HepG2 (cell line): ENCODE measurements at regions not wholly inside any gene's neighbourhood (a gene's known extent, or its start where the extent isn't known, plus 50 kb on each side); places are given as distances from the start of the nearest gene placed in this dataset.

Source experiments
- ATAC-seq: fragments of 200-7000 bp; cut with Tn5 transposase; 3 replicates; pipeline ENCODE4 v1.9.1; 2020; ENCODE audit warnings: mild to moderate bottlenecking, moderate library complexity
- BruUV-seq: library from RNA; stranded (reverse); fragments of 400-500 nt; replicated peaks from 2 replicates; lab custom pipeline; 2021; lab: Mats Ljungman, UMichigan
- CTCF ChIA-PET: fragments of 300-600 bp; formaldehyde crosslinking; extraction: SDS; loops from one replicate; lab custom pipeline; 2021; ENCODE audit warnings: low total read pairs, inconsistent platforms, low intra/inter-chr PET ratio; lab: Yijun Ruan, JAX
- POLR2A ChIA-PET: fragments of 350-600 bp; sonication (Branson Sonifier 250); formaldehyde crosslinking; loops from one replicate; lab custom pipeline; 2020; ENCODE audit warnings: antibody characterized with exemption, inconsistent platforms; lab: Yijun Ruan, JAX
- DNase-seq: peaks from one replicate; pipeline ENCODE4 v3.0.0-alpha.2; 2015; ENCODE audit warnings: low spot score
- FAIRE-seq: peaks from 3 replicates; lab custom pipeline; 2011; peaks lifted over from hg19 to GRCh38; lab: Jason Lieb, UNC
- H2AFZ ChIP-seq: one replicate; pipeline ENCODE4 v1.6.1; 2011; ENCODE audit warnings: low read length, inconsistent platforms
- H3K27ac ChIP-seq: fragments of 300-600 bp; 3 replicates; pipeline ENCODE4 v1.8.0; 2011; ENCODE audit warnings: mixed run types, mild to moderate bottlenecking, mixed read lengths, low read length, inconsistent platforms; ENCODE audit not compliant: insufficient read depth; ENCODE audit errors: extremely low read length
- H3K27me3 ChIP-seq, 2 experiments: fragments of 200-600 bp in 1 of 2; 2 replicates in 1 of 2; 3 replicates in 1 of 2; pipeline versions ENCODE4 v1.6.0 to v1.8.0; 2011; ENCODE audit warnings: low read length in 2 of 2, mild to moderate bottlenecking in 2 of 2, moderate library complexity in 2 of 2, inconsistent platforms in 1 of 2; ENCODE audit not compliant: insufficient read depth in 2 of 2, control insufficient read depth in 1 of 2
- H3K36me3 ChIP-seq, 2 experiments: fragments of 200-600 bp in 1 of 2; replicated peaks in 1 of 2; 2 replicates in 1 of 2; 3 replicates in 1 of 2; pipeline versions ENCODE4 v1.5.1 to v1.8.0; 2011; ENCODE audit warnings: low read length in 2 of 2, inconsistent platforms in 1 of 2; ENCODE audit not compliant: insufficient read depth in 2 of 2, control insufficient read depth in 1 of 2
- H3K4me1 ChIP-seq: 2 replicates; pipeline ENCODE4 v1.5.1; 2012; ENCODE audit warnings: low read length, inconsistent platforms; ENCODE audit not compliant: insufficient read depth
- H3K4me2 ChIP-seq: 2 replicates; pipeline ENCODE4 v1.6.0; 2011; ENCODE audit warnings: low read depth, low read length, inconsistent platforms
- H3K4me3 ChIP-seq, 3 experiments: fragments of 200-600 bp in 1 of 3; sonication (generic), shearing (Covaris generic) in 1 of 3; replicated peaks in 1 of 3; 2 replicates each; pipeline ENCODE4 v1.5.1; 2011 to 2016; ENCODE audit warnings: low read length in 3 of 3, inconsistent platforms in 2 of 3, low read depth in 2 of 3, mild to moderate bottlenecking in 2 of 3, control low read depth in 1 of 3, mixed read lengths in 1 of 3; ENCODE audit not compliant: insufficient read depth in 1 of 3
- H3K79me2 ChIP-seq: one replicate; pipeline ENCODE4 v1.6.1; 2011; ENCODE audit warnings: low read length, inconsistent platforms; ENCODE audit not compliant: insufficient read depth
- H3K9ac ChIP-seq: 2 replicates; pipeline ENCODE4 v1.6.0; 2011; ENCODE audit warnings: mild to moderate bottlenecking, low read depth, low read length, inconsistent platforms; ENCODE audit not compliant: insufficient read depth
- H3K9me3 ChIP-seq: 2 replicates; pipeline ENCODE4 v1.5.1; 2012; ENCODE audit warnings: mild to moderate bottlenecking, low read length
- H4K20me1 ChIP-seq: 2 replicates; pipeline ENCODE4 v1.6.0; 2011; ENCODE audit warnings: inconsistent platforms, mild to moderate bottlenecking, low read length, moderate library complexity; ENCODE audit not compliant: insufficient read depth
- ARNT ChIP-seq: fragments of 450-650 bp; IDR thresholded peaks from 2 replicates; pipeline ENCODE4 v1.6.1; 2017
- IKZF5 ChIP-seq: IDR thresholded peaks from 2 replicates; pipeline ENCODE4 v1.6.1; 2018; ENCODE audit warnings: missing genetic modification reagents, mild to moderate bottlenecking, missing compliant biosample characterization
- NFKB2 ChIP-seq: sonication (generic); formaldehyde crosslinking; IDR thresholded peaks from 2 replicates; pipeline ENCODE4 v1.4.0; 2020; ENCODE audit warnings: missing genetic modification reagents, borderline replicate concordance
- POLR2G ChIP-seq: fragments of 200-400 bp; formaldehyde crosslinking; IDR thresholded peaks from 2 replicates; pipeline ENCODE4 v1.6.1; 2018; ENCODE audit warnings: mild to moderate bottlenecking, low read depth, low read length, moderate library complexity
- PRDM15 ChIP-seq: sonication (generic); formaldehyde crosslinking; IDR thresholded peaks from 2 replicates; pipeline ENCODE4 v1.4.0; 2020; ENCODE audit warnings: missing genetic modification reagents
- RARG ChIP-seq: sonication (generic); formaldehyde crosslinking; IDR thresholded peaks from 2 replicates; pipeline ENCODE4 v1.4.0; 2020; ENCODE audit warnings: low read depth, mild to moderate bottlenecking, missing genetic modification reagents
- RFXANK ChIP-seq: IDR thresholded peaks from 2 replicates; pipeline ENCODE4 v1.6.1; 2016
- SIX1 ChIP-seq: sonication (generic); formaldehyde crosslinking; IDR thresholded peaks from 2 replicates; pipeline ENCODE4 v1.4.0; 2020; ENCODE audit warnings: missing genetic modification reagents, borderline replicate concordance
- SIX4 ChIP-seq: sonication (generic); formaldehyde crosslinking; IDR thresholded peaks from 2 replicates; pipeline ENCODE4 v1.4.0; 2020; ENCODE audit warnings: missing genetic modification reagents
- ZFP91 ChIP-seq: sonication (generic); formaldehyde crosslinking; IDR thresholded peaks from 2 replicates; pipeline ENCODE4 v1.9.0; 2022; ENCODE audit warnings: missing genetic modification reagents, mild to moderate bottlenecking, borderline replicate concordance
- ZNF776 ChIP-seq: sonication (generic); formaldehyde crosslinking; IDR thresholded peaks from 2 replicates; pipeline ENCODE4 v1.4.0; 2020; ENCODE audit warnings: mild to moderate bottlenecking, missing genetic modification reagents
- ZNF891 ChIP-seq: sonication (generic); formaldehyde crosslinking; IDR thresholded peaks from 2 replicates; pipeline ENCODE4 v1.5.0; 2020; ENCODE audit warnings: mild to moderate bottlenecking, missing genetic modification reagents
- WGBS: methylation state at CpG from one replicate; pipeline ENCODE4 v1.1.6; 2017; ENCODE audit warnings: low lambda C conversion rate; 5-methylcytosine and 5-hydroxymethylcytosine counted together
- in situ Hi-C: cut with HindIII; loops from 2 replicates; pipeline ENCODE4 v1.10.0; 2017; ENCODE audit warnings: low pct_unique_long_range_greater_than_20kb; ENCODE audit not compliant: extremely low pct_ligation_motif_present
- intact Hi-C: fragments of 100-400 bp; cut with micrococcal nuclease; formaldehyde crosslinking; loops from one replicate; pipeline ENCODE4 v1.10.0; 2022; ENCODE audit not compliant: unreplicated experiment

- TF ChIP-seq ZFP91 (CRISPR knock-in tag) (no peak), RFXANK (CRISPR knock-in tag) (no peak), RARG (CRISPR knock-in tag) (no peak), NFKB2 (CRISPR knock-in tag) (no peak), ZNF776 (CRISPR knock-in tag) (no peak), PRDM15 (CRISPR knock-in tag) (no peak)
Measured at GRCh38 chr3:112740835-112741234, 99.9 kb upstream of the CCDC80 start (continued).

- Histone ChIP-seq H3K4me3 (no peak overlapping the region), H3K4me1 (no peaks in the 10 kb centered on the region), H3K27ac (no peak overlapping the region), H3K79me2 (no peaks in the 10 kb centered on the region), H4K20me1 (no peaks in the 10 kb centered on the region), H2AFZ (no peak overlapping the region), H3K4me2 (no peak overlapping the region), H3K36me3 (no peaks in the 10 kb centered on the region), H3K9me3 (no peaks in the 10 kb centered on the region), H3K27me3 (peaks cover 0 to 3% of the 10 kb centered on the region in 2 experiments; a peak in 1 of 5 replicates), H3K9ac (no peak overlapping the region)
- CTCF ChIA-PET = no interaction called here
- WGBS = 0% methylated on average over 1 of the region's 1 CpG
- DNase-seq (no peak), FAIRE-seq (no peak), ATAC-seq (no peak)
- POLR2A ChIA-PET = no interaction called here
- in situ Hi-C loops (loop anchor here (5.0 kb wide), 1 partner anchor 238 kb away; the partner anchor contains the start of gene CD200R1), intact Hi-C loops (no loop called here)
- no peak for TF ChIP-seq ZNF891
- TF ChIP-seq ARNT = no peak
- no peak for TF ChIP-seq POLR2G
- no peak for TF ChIP-seq IKZF5
- no peak for TF ChIP-seq SIX4 (CRISPR knock-in tag)
- no peak for TF ChIP-seq SIX1 (CRISPR knock-in tag)
- BruUV-seq = no TSS peak
Measured at GRCh38 chr3:112739252-112739965, 98.5 kb upstream of the CCDC80 start.
